ENCODE measurements at regions not wholly inside any gene's neighbourhood (a gene's known extent, or its start where the extent isn't known, plus 50 kb on each side); places are given as distances from the start of the nearest gene placed in this dataset.

DNA sequence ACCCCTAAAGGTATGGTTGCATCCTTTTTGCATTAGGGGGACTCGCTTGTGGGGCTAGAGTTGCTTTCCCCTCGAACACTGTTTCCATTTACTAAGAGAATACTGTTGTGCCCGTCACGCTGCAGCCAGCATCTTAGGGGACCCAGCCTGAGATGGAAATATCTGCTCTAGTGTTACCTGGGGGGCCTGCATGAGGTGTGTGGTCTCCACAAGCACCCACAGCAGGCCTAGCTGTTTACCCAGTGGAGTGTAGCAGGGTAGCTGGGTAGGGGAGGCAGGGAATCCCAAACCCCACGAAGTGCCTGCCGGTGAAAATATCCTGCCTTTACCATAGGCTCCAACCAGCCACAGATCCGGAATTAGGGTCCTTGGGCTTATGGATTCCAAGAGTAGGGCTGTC lies 303.6 kb downstream of the PTPRU start:
- Histone ChIP-seq H3K9me3 (ENCODE audit: control insufficient read depth, low read length) (no peaks in the 10 kb centered on the region), H3K36me3 (ENCODE audit: control insufficient read depth, insufficient read depth, low read length) (no peaks in the 10 kb centered on the region), H3K4me1 (ENCODE audit: control insufficient read depth, insufficient read depth, low read length) (no peaks in the 10 kb centered on the region), H3K4me3 (ENCODE audit: low read length) (no peak overlapping the region), H3K27ac (ENCODE audit: low read depth, low read length) (no peak overlapping the region), H3K9ac (ENCODE audit: extremely low read depth, low read length, poor library complexity, severe bottlenecking) (no peak overlapping the region), H3K27me3 (ENCODE audit: control insufficient read depth, insufficient read depth, low read length, poor library complexity, severe bottlenecking) (peaks cover 9% of the 10 kb centered on the region)
- TF ChIP-seq, protein P1, sequence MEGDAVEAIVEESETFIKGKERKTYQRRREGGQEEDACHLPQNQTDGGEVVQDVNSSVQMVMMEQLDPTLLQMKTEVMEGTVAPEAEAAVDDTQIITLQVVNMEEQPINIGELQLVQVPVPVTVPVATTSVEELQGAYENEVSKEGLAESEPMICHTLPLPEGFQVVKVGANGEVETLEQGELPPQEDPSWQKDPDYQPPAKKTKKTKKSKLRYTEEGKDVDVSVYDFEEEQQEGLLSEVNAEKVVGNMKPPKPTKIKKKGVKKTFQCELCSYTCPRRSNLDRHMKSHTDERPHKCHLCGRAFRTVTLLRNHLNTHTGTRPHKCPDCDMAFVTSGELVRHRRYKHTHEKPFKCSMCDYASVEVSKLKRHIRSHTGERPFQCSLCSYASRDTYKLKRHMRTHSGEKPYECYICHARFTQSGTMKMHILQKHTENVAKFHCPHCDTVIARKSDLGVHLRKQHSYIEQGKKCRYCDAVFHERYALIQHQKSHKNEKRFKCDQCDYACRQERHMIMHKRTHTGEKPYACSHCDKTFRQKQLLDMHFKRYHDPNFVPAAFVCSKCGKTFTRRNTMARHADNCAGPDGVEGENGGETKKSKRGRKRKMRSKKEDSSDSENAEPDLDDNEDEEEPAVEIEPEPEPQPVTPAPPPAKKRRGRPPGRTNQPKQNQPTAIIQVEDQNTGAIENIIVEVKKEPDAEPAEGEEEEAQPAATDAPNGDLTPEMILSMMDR (conservative IDR thresholded peaks at IDR 0.05) = no peak
- Mint-ChIP-seq H3K4me3 (no peak overlapping the region), H3K4me1 (no peaks in the 10 kb centered on the region), H3K9me3 (no peaks in the 10 kb centered on the region), H3K27ac (no peak overlapping the region), H3K36me3 (ENCODE audit: low read depth) (no peaks in the 10 kb centered on the region), H3K27me3 (ENCODE audit: insufficient read depth) (peaks cover 6% of the 10 kb centered on the region)
- peak; percentile 8 for DNase-seq
- WGBS, 2 experiments (ENCODE audit: insufficient coverage in 1 of 2, insufficient read length in 1 of 2) = 88 to 100% methylated on average over 3 to 7 of the region's 7 CpGs

DNA sequence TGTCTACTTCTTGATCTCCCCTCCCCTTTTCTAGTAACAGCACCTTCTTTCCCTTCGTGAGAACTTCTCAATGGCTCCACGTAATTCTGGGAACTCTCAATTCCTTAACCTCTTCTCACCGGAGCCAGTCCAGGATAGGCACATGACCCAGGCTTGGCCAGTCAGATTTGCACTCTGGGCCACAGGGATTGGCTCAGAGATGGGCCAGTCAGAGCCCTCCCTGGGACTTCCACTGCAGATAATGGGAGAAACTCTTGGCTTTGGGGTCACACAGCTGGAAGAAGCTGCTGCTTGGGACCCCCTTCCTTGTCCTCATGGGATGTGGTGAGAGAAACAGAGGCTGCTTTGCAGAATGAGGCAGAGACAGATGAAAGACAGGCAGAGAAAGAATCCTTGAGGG lies 302.3 kb downstream of the PTPRU start:
- Histone ChIP-seq H3K36me3 (ENCODE audit: control insufficient read depth, insufficient read depth, low read length) (no peaks in the 10 kb centered on the region), H3K9ac (ENCODE audit: extremely low read depth, low read length, poor library complexity, severe bottlenecking) (no peak overlapping the region), H3K4me1 (ENCODE audit: control insufficient read depth, insufficient read depth, low read length) (no peaks in the 10 kb centered on the region), H3K9me3 (ENCODE audit: control insufficient read depth, low read length) (no peaks in the 10 kb centered on the region), H3K27ac (ENCODE audit: low read depth, low read length) (no peak overlapping the region), H3K27me3 (ENCODE audit: control insufficient read depth, insufficient read depth, low read length, poor library complexity, severe bottlenecking) (peaks cover 9% of the 10 kb centered on the region), H3K4me3 (ENCODE audit: low read length) (no peak overlapping the region)
- Mint-ChIP-seq H3K27ac (no peak overlapping the region), H3K36me3 (ENCODE audit: low read depth) (no peaks in the 10 kb centered on the region), H3K4me1 (no peaks in the 10 kb centered on the region), H3K4me3 (no peak overlapping the region), H3K27me3 (ENCODE audit: insufficient read depth) (peaks cover 6% of the 10 kb centered on the region), H3K9me3 (peaks cover 2% of the 10 kb centered on the region)
- DNase-seq = peak; percentile 34
- TF ChIP-seq, protein P1 (conservative IDR thresholded peaks at IDR 0.05) = no peak
- WGBS, 2 experiments (ENCODE audit: insufficient coverage in 1 of 2, insufficient read length in 1 of 2) = 87 to 88% methylated on average over 3 of the region's 3 CpGs

DNA sequence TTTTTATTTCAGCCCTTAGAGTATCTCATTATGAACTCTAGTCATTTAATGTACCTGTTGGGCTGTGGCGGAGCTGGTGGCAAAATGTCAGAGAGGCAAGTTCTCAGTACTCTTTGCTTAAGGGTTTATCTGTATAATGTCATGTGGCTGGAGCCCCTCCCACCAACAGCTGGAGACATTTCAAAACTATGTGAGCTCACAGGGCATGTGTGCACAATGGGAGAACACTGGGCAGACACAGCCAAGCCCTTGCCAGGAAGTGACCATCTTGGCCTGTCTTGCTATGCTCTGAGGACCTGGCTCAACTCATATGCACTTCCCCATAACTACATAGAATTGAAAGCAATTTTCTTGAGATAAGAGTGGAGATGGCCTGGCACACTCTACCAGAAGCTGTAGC lies 296.4 kb downstream of the PTPRU start:
- Mint-ChIP-seq H3K4me1 (no peaks in the 10 kb centered on the region), H3K36me3 (ENCODE audit: low read depth) (no peaks in the 10 kb centered on the region), H3K9me3 (peaks cover 27% of the 10 kb centered on the region), H3K27me3 (ENCODE audit: insufficient read depth) (peaks cover 13% of the 10 kb centered on the region), H3K27ac (no peak overlapping the region), H3K4me3 (no peak overlapping the region)
- no peak overlapping the region for H3K27ac ChIP-seq (ENCODE audit: low read depth, low read length)
- no peak overlapping the region for H3K4me3 ChIP-seq (ENCODE audit: low read length)
- peaks cover 19% of the 10 kb centered on the region for H3K27me3 ChIP-seq (ENCODE audit: control insufficient read depth, insufficient read depth, low read length, poor library complexity, severe bottlenecking)
- no peaks in the 10 kb centered on the region for H3K4me1 ChIP-seq (ENCODE audit: control insufficient read depth, insufficient read depth, low read length)
- H3K36me3 ChIP-seq (ENCODE audit: control insufficient read depth, insufficient read depth, low read length) = no peaks in the 10 kb centered on the region
- no peak overlapping the region for H3K9ac ChIP-seq (ENCODE audit: extremely low read depth, low read length, poor library complexity, severe bottlenecking)
- TF ChIP-seq, protein P1 (conservative IDR thresholded peaks at IDR 0.05) = no peak
- peaks cover 19% of the 10 kb centered on the region for H3K9me3 ChIP-seq (ENCODE audit: control insufficient read depth, low read length)
- 95% methylated on average over 1 of the region's 1 CpG; no CpG with 5 or more reads in 1 of the 2 experiments for WGBS, 2 experiments (ENCODE audit: insufficient coverage in 1 of 2, insufficient read length in 1 of 2)
- DNase-seq = no peak

All from endodermal cell (in vitro differentiated cells).